Ishikawa (cell line): ENCODE measurements at regions not wholly inside any gene's neighbourhood (a gene's known extent, or its start where the extent isn't known, plus 50 kb on each side); places are given as distances from the start of the nearest gene placed in this dataset.

ENCODE experiments used
- TAF1 ChIP-seq: IDR thresholded peaks from 2 replicates; pipeline ENCODE4 v1.6.1; 2012; ENCODE audit warnings: low read depth, mild to moderate bottlenecking
- TEAD4 ChIP-seq: IDR thresholded peaks from 2 replicates; pipeline ENCODE4 v1.6.1; 2012
- TF ChIP-seq, protein P1 (sequence below): IDR thresholded peaks from 2 replicates; pipeline ENCODE4 v1.6.1; 2012

GRCh38 chr13:83620530-83621220 is 261.6 kb downstream of the SLITRK1 start:
- TF ChIP-seq TEAD4 (no peak), TAF1 (no peak)
- TF ChIP-seq, protein P1, sequence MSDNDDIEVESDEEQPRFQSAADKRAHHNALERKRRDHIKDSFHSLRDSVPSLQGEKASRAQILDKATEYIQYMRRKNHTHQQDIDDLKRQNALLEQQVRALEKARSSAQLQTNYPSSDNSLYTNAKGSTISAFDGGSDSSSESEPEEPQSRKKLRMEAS: no peak
